Fibroblast of villous mesenchyme (primary cell): ENCODE measurements at regions not wholly inside any gene's neighbourhood (a gene's known extent, or its start where the extent isn't known, plus 50 kb on each side); places are given as distances from the start of the nearest gene placed in this dataset.
"Not testable (repeated sequence)": the region's sequence is repeated elsewhere in the genome, so short reads cannot be mapped to it uniquely, and the experiment has no call there.

Source experiments
- DNase-seq: peaks from one replicate; pipeline ENCODE4 v3.0.0-alpha.2; 2010; ENCODE audit warnings: low read depth
- H3K4me3 ChIP-seq: 2 replicates; pipeline ENCODE4 v1.5.1; 2011; ENCODE audit warnings: low read depth, mild to moderate bottlenecking, low read length
- CTCF ChIP-seq: IDR thresholded peaks from 2 replicates; pipeline ENCODE4 v1.5.1; 2012; ENCODE audit warnings: low read depth, mild to moderate bottlenecking, low read length; ENCODE audit not compliant: insufficient read depth

- H3K4me3 ChIP-seq: no peak overlapping the region
- no peak for TF ChIP-seq CTCF
- DNase-seq: no peak
Observed at GRCh38 chr14:45810152-45810872, 557.3 kb upstream of the MIS18BP1 start.

- H3K4me3 ChIP-seq: no peak overlapping the region
- TF ChIP-seq CTCF: no peak
- no peak for DNase-seq
Observed at GRCh38 chr14:45807178-45807899, 554.3 kb upstream of the MIS18BP1 start.

GRCh38 chr14:45799511-45799910 is 546.5 kb upstream of the MIS18BP1 start:
- no peak for DNase-seq
- H3K4me3 ChIP-seq: no peak overlapping the region
- no peak for TF ChIP-seq CTCF

GRCh38 chr14:45798659-45799058 is 545.7 kb upstream of the MIS18BP1 start:
- TF ChIP-seq CTCF: no peak
- no peak overlapping the region for H3K4me3 ChIP-seq
- DNase-seq: no peak

GRCh38 chr14:45796006-45796405 is 543.0 kb upstream of the MIS18BP1 start:
- not testable (repeated sequence) for DNase-seq, H3K4me3 ChIP-seq

GRCh38 chr14:45793081-45793480 is 540.1 kb upstream of the MIS18BP1 start:
- no peak for DNase-seq
- no peak overlapping the region for H3K4me3 ChIP-seq
- no peak for TF ChIP-seq CTCF

- TF ChIP-seq CTCF: no peak
- no peak for DNase-seq
- H3K4me3 ChIP-seq: no peak overlapping the region
Observed at GRCh38 chr14:45790293-45790692, 537.3 kb upstream of the MIS18BP1 start.
